ENCODE measurements at regions not wholly inside any gene's neighbourhood (a gene's known extent, or its start where the extent isn't known, plus 50 kb on each side); places are given as distances from the start of the nearest gene placed in this dataset.
A peak's percentile ranks its signal among the peaks of the same experiment; 100 is the strongest.
"Not testable (repeated sequence)": the region's sequence is repeated elsewhere in the genome, so short reads cannot be mapped to it uniquely, and the experiment has no call there.

DNA sequence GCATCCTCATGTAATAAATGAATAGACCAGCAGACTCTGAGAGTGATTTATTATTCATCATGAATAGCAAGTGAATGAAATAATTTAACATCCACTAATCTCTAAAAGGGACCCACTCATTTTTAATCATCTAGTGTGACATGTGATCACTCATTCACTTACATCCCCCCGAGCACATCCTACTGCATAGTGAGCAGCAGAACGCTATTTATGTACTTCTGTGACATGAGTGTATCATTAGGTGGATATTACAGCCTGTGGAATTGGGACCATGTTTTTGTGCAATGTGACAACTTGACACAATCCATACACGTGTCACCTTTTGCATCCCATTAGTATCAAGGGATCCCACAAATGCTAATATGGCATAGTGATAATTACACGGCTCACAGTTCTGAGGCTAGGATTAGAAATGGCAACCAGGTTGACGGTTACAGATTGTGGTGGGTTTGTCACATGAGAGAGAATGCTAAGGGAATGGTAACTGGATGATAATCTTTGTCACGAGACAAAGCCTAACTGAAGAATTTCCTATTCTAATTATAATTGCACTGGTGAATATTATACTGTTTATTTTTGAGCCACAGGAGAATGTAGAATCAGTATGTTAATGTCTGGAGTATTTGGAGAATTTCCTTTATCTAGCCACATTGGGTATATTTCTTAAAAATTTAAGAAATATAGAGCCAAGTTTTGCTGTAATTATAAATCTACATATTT, 595.2 kb upstream of the TBL1XR1 start:
- DNase-seq (ENCODE audit: low read depth) = no peak
- in situ Hi-C loops (cut with HindIII; ENCODE audit: low pct_unique_long_range_greater_than_20kb, low sequenced_read_pairs) = no loop called here

DNA sequence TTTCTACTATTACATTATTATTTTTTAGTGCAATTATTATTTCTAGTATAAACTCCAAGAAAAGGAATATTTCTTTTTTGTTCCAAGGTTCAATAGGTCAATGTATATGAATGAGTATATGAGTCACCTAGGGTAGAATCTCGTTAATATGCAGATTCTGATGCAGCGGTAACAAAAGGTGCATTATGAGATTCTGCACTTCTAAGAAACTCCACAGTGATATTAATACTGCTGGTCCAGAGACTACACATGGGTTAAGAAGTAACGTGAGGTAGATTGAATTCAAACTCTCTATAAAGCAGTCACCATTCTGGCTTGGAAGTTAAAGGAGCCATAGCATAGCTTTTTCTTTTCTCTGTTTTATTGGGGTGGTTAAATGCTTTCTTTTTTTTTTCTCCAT, 596.2 kb upstream of the TBL1XR1 start:
- no peak for DNase-seq (ENCODE audit: low read depth)
- in situ Hi-C loops (cut with HindIII; ENCODE audit: low pct_unique_long_range_greater_than_20kb, low sequenced_read_pairs) = no loop called here

DNA sequence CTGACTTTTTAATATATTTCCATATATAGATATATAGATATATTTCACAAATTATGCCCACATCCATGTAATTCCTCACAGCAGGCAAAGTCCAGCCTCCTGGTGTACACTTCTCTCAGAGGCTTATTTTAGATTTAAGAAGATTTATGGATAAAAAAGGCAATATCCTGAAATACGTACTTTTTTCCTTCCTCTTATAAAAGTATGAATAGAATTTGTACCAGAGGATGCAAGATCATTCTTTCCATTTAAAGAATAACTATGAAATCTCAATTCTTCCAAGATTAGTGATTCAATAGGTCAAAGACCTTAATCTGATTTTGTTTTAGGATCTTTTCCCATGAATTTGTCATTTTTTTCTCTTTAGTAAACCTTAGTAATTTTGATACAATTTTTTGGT, 597.9 kb upstream of the TBL1XR1 start:
- in situ Hi-C loops (cut with HindIII; ENCODE audit: low pct_unique_long_range_greater_than_20kb, low sequenced_read_pairs) = no loop called here
- DNase-seq (ENCODE audit: low read depth) = no peak

DNA sequence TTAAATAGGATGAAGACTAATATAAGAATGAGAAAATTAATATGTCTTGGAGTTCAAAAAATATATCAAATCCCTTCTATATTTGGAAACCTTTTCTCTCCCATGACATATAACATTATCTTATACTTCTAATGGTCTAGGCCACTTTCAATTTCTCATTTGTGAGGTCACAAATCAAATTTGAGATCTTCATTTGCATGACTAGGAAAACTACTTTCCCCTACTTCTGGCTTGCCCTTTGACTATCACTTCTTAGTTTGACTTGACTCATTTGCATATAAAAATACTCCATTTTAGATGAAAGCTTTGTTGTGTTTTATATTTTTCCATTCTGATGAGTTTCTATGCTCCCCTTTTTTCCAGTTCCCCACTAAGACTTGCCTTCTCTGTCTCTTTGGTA, 598.6 kb upstream of the TBL1XR1 start:
- DNase-seq (ENCODE audit: low read depth) = no peak
- in situ Hi-C loops (cut with HindIII; ENCODE audit: low pct_unique_long_range_greater_than_20kb, low sequenced_read_pairs) = no loop called here

DNA sequence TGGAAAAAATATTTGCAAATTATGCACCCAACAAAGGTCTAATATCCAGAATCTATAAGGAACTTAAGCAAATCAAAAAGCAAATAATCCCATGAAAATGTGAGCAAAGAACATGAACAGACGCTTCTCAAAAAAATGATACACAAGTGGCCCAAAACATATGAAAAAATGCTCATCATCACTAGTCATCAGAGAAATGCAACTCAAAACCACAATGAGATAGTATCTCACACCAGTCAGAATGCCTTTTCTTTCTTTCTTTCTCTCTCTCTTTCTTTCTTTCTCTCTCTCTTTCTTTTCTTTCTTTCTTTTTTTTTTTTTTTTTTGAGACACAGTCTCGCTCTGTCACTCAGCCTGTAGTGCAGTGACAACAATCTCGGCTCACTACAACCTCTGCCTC, 602.9 kb upstream of the TBL1XR1 start:
- in situ Hi-C loops (cut with HindIII; ENCODE audit: low pct_unique_long_range_greater_than_20kb, low sequenced_read_pairs); DNase-seq (ENCODE audit: low read depth): not testable (repeated sequence)

DNA sequence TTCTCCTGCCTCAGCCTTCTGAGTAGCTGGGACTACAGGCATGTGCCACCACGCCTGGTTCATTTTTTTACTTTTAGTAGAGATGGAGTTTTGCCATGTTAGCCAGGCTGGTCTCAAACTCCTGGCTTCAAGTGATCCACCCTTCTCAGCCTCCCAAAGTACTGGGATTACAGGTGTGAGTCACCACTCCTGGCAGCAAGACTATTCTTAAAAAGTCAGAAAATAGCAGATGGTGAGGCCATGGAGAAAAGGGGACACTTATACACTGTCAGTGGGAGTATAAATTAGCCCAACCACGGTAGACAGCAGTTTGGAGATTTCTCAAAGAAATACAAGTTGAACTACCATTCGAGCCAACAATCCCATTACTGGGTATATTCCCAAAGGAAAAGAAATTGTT, 603.3 kb upstream of the TBL1XR1 start:
- in situ Hi-C loops (cut with HindIII; ENCODE audit: low pct_unique_long_range_greater_than_20kb, low sequenced_read_pairs) = no loop called here
- no peak for DNase-seq (ENCODE audit: low read depth)

DNA sequence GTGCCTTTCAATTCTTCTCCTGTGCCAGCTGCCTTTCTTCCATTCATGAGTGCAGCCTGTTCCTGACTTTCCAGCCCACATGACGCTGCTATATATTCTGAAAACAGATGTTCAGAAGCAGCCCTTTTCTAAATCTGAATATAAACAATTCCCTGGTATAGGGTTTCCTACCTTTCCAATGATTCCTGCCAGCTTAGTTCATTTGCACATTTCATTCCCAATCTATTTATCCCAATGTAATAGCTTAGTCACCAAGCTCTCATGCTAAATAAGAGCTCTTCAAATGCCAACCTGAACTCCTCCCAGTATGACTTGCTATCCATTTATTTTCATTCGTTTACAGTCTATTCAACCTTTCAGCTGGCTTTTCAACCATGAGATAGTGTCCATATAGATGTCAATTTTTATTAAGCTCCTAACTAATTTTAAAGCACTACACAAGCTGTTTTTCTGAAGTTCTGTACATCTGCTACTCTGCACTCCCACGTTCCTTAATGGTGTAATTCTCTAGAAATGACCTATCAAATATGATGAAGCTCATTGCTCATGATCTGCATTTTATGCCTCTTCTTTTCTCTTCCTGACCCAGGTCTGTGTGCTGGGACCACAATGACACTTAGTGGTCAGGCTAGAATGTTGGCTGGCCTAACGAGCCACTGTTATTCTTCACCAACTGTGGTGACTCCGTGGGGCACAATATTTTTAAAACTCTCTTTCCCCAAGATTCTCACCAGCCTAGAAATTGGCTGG, 605.0 kb upstream of the TBL1XR1 start:
- in situ Hi-C loops (cut with HindIII; ENCODE audit: low pct_unique_long_range_greater_than_20kb, low sequenced_read_pairs) = no loop called here
- peak; percentile 28 for DNase-seq (ENCODE audit: low read depth)

DNA sequence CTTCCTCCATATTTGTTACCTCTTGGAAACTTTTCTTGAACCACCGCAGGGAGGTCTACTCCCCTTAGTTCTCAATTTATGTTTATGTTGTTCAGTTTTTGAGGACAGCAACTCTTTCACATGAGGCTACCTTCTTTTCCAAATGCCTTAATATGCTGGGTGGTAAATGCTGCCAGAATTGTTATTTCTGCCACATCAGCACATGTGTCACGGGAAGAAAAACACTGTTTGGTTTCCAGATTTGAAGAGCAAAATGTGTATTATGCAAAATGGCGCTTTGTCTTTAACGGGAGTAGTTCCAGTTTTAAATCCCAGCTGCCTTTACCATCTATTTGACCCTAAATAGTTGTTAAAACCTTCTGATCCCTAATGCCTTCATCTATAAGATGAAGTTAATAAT, 606.2 kb upstream of the TBL1XR1 start:
- in situ Hi-C loops (cut with HindIII; ENCODE audit: low pct_unique_long_range_greater_than_20kb, low sequenced_read_pairs) = no loop called here
- no peak for DNase-seq (ENCODE audit: low read depth)

DNA sequence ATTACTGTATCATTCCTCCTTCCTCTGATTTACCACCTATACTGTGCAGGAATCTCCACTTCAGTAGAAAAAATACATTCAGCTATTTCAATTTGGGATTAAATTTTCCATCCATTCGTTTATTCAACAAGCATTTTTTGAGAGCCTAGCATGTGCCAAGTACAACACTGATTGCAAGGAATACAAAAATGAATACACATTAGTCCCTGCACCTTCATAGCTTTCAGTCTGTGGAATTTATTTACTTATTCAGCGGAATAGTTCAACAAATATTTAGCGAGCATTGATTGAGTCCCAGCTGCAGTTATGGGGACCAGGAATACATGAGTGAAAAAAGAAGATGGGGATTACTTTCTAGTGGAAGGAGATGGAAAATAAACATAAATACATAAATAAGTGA, 606.8 kb upstream of the TBL1XR1 start:
- in situ Hi-C loops (cut with HindIII; ENCODE audit: low pct_unique_long_range_greater_than_20kb, low sequenced_read_pairs) = no loop called here
- DNase-seq (ENCODE audit: low read depth) = no peak

DNA sequence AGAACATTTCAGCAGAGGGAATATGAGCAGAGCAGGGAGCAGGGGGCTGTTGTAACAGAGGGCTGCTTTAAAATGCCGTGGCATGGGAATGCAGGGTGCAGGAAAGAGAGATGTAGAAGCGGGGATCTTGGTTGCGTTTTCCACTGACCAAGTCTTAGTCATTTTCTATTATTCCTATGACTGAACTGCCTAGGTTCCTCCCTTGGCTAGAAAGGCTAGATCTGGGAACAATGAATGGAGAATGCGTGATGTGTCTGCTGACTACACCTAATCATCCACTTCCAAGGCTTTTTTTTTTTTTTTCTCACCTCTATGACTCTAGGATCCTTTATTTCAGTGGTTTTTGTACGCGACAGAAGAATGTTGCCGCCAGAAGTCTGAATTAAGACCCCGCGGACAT, 607.4 kb upstream of the TBL1XR1 start:
- in situ Hi-C loops (cut with HindIII; ENCODE audit: low pct_unique_long_range_greater_than_20kb, low sequenced_read_pairs) = no loop called here
- no peak for DNase-seq (ENCODE audit: low read depth)

DNA sequence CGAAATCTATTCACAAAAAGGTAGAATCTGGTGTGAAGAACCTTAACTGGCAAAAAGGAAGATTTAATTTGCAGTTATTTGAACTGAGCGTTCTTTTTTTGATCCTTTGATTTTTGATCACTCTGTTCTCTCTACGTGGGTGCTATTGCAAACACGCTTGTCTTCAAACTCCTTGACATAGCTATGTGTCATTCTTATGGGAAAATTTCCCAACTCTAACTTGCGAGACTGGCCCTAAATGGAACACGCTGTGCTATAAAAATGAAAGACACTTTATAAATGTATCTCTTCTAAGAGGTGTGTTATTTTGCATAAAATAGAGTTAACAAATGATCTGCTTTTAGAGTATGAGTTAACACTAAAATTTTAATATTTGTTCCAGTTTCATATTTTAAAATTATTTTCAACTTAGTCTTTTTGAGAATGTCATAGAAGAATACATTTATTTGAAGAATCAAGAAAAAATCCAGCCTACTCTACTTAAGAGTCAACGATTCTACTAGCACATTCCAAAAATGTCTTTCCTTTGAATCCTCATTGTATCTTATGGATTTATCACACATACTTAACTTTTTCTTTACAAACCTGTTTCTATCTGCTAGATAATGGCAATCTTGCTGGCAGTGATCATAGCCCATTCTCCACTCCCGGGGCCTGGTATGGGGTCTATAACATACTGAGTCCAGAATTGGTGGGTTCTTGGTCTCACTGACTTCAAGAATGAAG, 610.0 kb upstream of the TBL1XR1 start:
- in situ Hi-C loops (cut with HindIII; ENCODE audit: low pct_unique_long_range_greater_than_20kb, low sequenced_read_pairs) = no loop called here
- DNase-seq (ENCODE audit: low read depth) = no peak

DNA sequence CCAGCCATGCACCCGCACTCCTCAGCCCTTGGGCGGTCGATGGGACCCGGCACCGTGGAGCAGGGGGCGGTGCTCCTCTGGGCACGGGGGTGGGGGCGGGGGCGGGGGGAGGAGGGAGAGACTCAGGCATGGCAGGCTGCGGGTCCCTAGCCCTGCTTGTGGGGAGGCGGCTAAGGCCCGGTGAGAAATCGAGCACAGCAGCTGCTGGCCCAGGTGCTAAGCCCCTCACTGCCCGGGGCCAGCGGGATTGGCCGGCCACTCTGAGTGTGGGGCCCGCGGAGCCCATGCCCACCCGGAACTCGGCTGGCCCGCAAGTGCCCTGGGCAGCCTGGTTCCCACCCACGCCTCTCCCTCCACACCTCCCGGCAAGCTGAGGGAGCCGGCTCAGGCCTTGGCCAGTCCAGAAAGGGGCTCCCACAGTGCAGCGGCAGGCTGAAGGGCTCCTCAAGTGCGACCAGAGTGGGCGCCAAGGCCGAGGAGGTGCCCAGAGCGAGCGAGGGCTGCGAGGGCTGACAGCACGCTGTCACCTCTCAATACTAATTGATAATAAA, 611.7 kb upstream of the TBL1XR1 start:
- DNase-seq (ENCODE audit: low read depth); in situ Hi-C loops (cut with HindIII; ENCODE audit: low pct_unique_long_range_greater_than_20kb, low sequenced_read_pairs): not testable (repeated sequence)

DNA sequence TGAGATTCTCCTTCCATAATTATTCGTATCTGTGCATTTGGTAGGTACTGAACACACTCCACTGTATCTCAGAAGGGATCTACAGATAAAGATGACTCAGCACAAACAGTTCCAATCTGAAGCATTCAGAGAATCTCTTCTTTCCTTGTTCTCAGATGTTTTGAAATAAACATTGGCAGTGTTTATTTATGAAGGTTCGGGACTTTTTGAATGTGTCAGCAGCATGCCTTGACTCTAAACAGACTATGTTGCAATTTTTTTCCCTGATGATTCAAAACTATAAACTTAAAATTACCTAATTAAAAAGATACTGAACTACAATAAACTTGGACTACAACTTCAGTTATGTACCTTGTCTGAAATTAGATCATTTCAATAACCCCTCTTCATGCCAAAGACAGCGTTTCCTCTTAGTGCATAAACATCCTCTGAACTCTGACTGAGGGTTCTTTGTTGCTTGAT, 612.9 kb upstream of the TBL1XR1 start:
- DNase-seq (ENCODE audit: low read depth) = peak; percentile 90
- in situ Hi-C loops (cut with HindIII; ENCODE audit: low pct_unique_long_range_greater_than_20kb, low sequenced_read_pairs) = no loop called here

DNA sequence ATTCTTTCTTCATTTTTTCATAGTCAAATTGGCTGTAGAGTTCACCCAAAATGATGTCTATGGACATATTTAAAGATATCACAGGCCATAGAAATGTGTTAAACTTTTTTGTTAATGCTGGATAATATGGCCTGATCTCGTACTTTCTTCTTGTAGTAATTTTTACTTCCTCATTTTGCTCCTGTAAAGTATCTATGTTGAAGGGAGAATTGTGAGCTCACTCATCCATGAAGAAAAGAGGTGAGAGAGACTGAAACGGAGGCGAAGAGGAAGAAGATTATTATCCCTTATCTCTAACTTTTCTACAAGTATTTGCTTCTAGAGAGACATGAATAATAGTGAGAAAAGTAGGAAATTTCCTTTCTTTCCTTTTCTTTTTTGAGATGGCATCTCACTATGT, 613.8 kb upstream of the TBL1XR1 start:
- peak; percentile 58 for DNase-seq (ENCODE audit: low read depth)
- in situ Hi-C loops (cut with HindIII; ENCODE audit: low pct_unique_long_range_greater_than_20kb, low sequenced_read_pairs) = no loop called here

DNA sequence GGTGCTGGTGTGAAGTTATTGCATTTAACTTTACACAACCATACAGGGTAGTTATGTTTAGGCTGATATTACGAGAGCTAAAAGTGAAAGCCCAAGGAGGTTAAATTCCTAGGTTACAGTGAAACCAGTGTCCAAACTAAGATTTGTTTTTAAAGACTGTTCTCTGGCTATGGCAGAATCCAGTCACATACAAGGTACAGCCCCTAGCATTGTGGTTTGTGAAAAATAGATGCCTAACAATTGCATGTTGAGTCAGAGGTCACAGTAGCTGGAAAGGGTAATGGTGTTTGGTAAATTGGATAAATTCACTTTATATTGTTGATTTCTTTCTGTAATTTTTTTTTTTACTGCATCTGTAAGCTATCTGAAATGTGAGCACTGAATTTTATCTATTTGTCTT, 614.6 kb upstream of the TBL1XR1 start:
- in situ Hi-C loops (cut with HindIII; ENCODE audit: low pct_unique_long_range_greater_than_20kb, low sequenced_read_pairs) = no loop called here
- peak; percentile 78 for DNase-seq (ENCODE audit: low read depth)

DNA sequence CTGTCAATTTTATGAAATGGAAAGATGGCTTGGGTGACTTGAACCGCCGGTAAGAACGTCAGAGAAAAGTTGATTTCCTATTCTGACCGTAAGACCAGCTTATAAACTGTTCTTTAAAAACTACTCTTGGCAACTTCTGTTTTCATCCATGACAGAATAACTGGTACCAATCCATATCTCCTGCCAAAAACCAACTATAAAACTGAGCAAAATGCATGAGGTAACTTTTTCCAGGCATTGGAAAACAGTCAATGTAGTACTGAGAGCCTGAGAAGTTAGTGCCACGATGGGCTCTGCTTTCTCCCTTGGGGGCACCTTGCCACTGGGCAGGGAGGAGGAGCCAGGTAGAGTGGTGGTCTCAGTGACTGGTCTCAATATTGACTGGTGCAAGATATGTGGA, 615.2 kb upstream of the TBL1XR1 start:
- DNase-seq (ENCODE audit: low read depth) = no peak
- in situ Hi-C loops (cut with HindIII; ENCODE audit: low pct_unique_long_range_greater_than_20kb, low sequenced_read_pairs) = no loop called here

DNA sequence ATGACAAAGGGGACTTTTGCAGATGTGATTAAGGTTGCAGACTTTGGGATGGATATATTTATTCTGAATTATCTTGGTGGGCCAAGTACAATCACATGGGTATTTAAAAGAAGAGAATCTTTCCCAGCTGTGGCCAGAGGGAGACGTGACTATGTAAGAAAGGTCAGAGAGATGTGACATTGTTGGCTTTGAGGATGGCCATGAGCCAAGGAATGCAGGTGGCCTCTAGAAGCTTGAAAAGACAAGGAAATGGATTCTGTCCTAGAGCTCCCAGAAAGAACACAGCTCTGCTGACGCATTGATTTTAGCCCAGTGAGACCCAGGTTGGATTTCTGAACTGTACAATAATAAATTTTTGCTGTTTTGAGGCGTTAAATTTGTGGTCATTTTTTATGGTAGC, 616.0 kb upstream of the TBL1XR1 start:
- in situ Hi-C loops (cut with HindIII; ENCODE audit: low pct_unique_long_range_greater_than_20kb, low sequenced_read_pairs) = no loop called here
- peak; percentile 84 for DNase-seq (ENCODE audit: low read depth)

DNA sequence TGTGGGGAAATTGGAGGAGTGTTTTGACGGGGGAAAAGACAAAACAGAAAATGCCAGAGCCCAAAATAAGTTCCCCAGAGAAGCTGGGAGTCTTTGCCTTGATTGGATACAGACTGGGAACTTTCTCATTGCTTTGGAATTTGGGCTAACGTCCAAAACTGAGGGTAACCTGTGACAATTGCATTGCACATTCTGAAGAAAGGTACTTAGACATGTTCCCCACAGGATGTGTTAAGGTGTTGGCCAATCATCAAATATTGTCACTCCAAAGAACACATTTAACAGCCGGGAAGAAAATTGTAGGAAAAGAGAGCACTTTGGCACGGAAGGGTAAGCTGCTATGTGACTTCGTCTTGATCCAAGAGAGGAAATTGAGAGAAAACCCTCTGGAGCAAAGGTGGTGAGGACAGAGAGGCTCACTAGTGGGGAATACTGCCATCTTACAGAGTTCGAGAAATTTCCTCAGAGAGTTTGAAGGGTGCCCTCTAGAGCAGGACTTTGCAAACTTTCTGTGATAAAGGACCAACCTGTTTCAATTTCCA, 619.5 kb upstream of the TBL1XR1 start:
- in situ Hi-C loops (cut with HindIII; ENCODE audit: low pct_unique_long_range_greater_than_20kb, low sequenced_read_pairs) = no loop called here

DNA sequence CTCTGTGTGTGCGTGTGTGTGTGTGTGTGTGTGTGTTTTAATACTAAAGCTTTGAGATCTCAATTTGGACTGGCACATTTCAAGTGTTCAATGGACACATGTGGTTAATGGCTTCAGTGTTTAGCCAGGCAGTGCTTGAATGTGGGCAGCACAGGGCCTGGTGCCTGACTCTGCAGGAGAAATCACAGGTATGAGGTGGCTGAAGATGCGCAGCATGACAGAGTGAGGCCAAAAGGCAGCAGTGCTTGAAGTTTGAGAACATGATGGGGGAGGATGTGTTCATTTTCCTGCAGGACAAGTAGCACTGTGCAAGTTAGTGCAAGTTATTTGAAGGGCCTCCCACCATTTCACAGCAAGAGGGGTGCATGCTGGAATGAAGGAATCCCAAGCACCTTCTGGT, 620.5 kb upstream of the TBL1XR1 start:
- in situ Hi-C loops (cut with HindIII; ENCODE audit: low pct_unique_long_range_greater_than_20kb, low sequenced_read_pairs) = no loop called here
- DNase-seq (ENCODE audit: low read depth) = no peak

More for the DNA sequence above, 619.5 kb upstream of the TBL1XR1 start:
- peak; percentile 91 for DNase-seq (ENCODE audit: low read depth)

Data from Caki2 (cell line).